ENCODE measurements at regions not wholly inside any gene's neighbourhood (a gene's known extent, or its start where the extent isn't known, plus 50 kb on each side); places are given as distances from the start of the nearest gene placed in this dataset.

- no peak for TF ChIP-seq CTCF (conservative IDR thresholded peaks at IDR 0.05 in 1 of 2, IDR thresholded peaks at IDR 0.05 in 1 of 2; ENCODE audit: low read depth in 1 of 2, low read length in 2 of 2)
- no peak for TF ChIP-seq EZH2 (IDR thresholded peaks at IDR 0.05; ENCODE audit: low read length, missing control alignments)
Observed at GRCh38 chr20:52754366-52754765, 217.8 kb upstream of the TSHZ2 start.
